Right cardiac atrium (tissue), 5 donors: ENCODE measurements at regions not wholly inside any gene's neighbourhood (a gene's known extent, or its start where the extent isn't known, plus 50 kb on each side); places are given as distances from the start of the nearest gene placed in this dataset.

Experiments used
- ATAC-seq, 2 donors: fragments of 200-7000 bp; cut with Tn5 transposase; one replicate each; pipeline versions ENCODE4 v1.8.0 to v1.9.1; 2020; ENCODE audit warnings: moderate library complexity in 2 of 2, mild to moderate bottlenecking in 1 of 2
- DNase-seq, 3 donors: peaks; one replicate each; pipeline ENCODE4 v3.0.0-alpha.2; 2020
- H3K27ac ChIP-seq: one replicate; pipeline ENCODE4 v1.5.1; 2013; ENCODE audit warnings: mild to moderate bottlenecking, low read length, control low read depth, moderate library complexity
- H3K27me3 ChIP-seq: one replicate; pipeline ENCODE4 v1.6.1; 2013; ENCODE audit not compliant: control insufficient read depth, insufficient read depth
- H3K4me1 ChIP-seq: one replicate; pipeline ENCODE4 v1.6.1; 2013; ENCODE audit warnings: low read length; ENCODE audit not compliant: control insufficient read depth, insufficient read depth
- H3K4me3 ChIP-seq: one replicate; pipeline ENCODE4 v1.5.1; 2013; ENCODE audit warnings: low read length, control low read depth
- H3K9me3 ChIP-seq: one replicate; pipeline ENCODE4 v1.6.1; 2013; ENCODE audit warnings: low read length; ENCODE audit not compliant: control insufficient read depth
- WGBS: extraction: QIAGEN DNeasy Blood & Tissue Kit; methylation state at CpG from one replicate; pipeline ENCODE4 v1.1.7; 2013; 5-methylcytosine and 5-hydroxymethylcytosine counted together
- intact Hi-C, 4 donors: fragments of 100-400 bp; cut with DNase I; formaldehyde crosslinking; loops; one replicate each; pipeline versions ENCODE4 v1.11.0 to v1.14.0; 2022 to 2023
- donor health status: healthy with polysubstance abuse.
- donor health status: DM: no; HTN: yes; CAD: no.
- donor health status: DM: no; HTN: no; CAD: no.
- donor health status: DM: no; HTN: yes; CAD: no; lungs with severe emphysema.
- donor health status: DM: yes; HTN: yes; CAD: no.

DNA sequence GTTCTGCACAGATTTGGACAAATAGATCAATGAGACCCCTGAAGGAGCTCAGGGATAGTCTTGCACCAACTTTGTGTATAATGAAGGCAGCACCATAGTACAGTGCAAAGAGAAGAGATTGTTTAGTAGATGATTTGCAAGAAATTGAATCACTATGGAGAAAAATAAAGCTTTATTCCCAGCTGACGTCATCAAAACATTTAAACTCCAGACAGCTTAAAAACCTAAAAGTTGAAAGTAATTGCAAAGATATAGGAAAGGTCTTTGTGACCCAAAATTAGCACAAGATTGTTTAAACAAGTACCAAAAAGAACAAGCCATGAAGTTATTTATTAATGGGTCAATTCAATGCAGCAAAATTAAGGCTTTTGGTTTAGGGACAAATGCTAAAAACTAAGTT is 88.8 kb upstream of the BACE2 start:
- Histone ChIP-seq H3K4me1 (no peaks in the 10 kb centered on the region), H3K27me3 (no peaks in the 10 kb centered on the region), H3K9me3 (no peaks in the 10 kb centered on the region), H3K4me3 (no peak overlapping the region), H3K27ac (no peak overlapping the region)
- intact Hi-C loops, result no loop called here
- WGBS, result 78% methylated on average over 1 of the region's 1 CpG
- DNase-seq, result no peak
- no peak for ATAC-seq

DNA sequence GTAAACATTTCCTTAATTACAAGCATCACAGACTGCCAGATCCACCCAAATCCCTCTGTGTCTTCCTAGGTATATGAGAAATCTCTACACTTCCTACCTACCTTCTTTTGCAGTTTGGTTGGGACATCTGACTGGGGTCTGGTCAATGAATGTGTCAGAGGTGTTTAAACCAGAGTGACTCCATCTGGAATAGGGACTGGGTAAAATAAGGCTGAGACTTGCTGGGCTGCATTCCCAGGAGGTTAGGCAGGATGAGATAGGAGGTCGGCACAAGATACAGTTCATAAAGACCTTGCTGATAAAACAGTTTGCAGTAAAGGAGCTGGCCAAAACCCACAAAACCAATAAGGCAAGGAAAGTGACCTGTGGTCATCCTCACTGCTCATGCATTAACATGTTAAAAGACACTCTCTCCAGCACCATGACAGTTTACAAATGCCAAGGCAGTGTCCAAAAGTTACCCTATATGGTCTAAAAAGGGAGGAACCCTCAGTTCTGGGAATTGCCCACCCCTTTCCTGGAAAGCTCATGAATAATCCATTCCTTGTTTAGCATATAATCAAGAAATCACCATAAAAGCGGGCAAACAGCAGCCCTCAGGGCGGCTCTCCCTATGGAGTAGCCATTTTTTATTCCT is 87.4 kb upstream of the BACE2 start:
- no peaks in the 10 kb centered on the region for H3K9me3 ChIP-seq
- DNase-seq, result no peak
- no peaks in the 10 kb centered on the region for H3K27me3 ChIP-seq
- no peak overlapping the region for H3K27ac ChIP-seq
- H3K4me3 ChIP-seq, result no peak overlapping the region
- peak in 1 of 2 donors; percentile 55 for ATAC-seq
- WGBS, result 66% methylated on average over 3 of the region's 3 CpGs
- intact Hi-C loops, result no loop called here
- H3K4me1 ChIP-seq, result no peaks in the 10 kb centered on the region

GRCh38 chr21:41086569-41086968 is 81.4 kb upstream of the BACE2 start:
- Histone ChIP-seq H3K27me3 (no peaks in the 10 kb centered on the region), H3K4me1 (no peaks in the 10 kb centered on the region), H3K4me3 (no peak overlapping the region), H3K9me3 (no peaks in the 10 kb centered on the region), H3K27ac (no peak overlapping the region)
- WGBS, result 82% methylated on average over 5 of the region's 5 CpGs
- no peak for DNase-seq
- intact Hi-C loops, result no loop called here
- ATAC-seq, result no peak

DNA sequence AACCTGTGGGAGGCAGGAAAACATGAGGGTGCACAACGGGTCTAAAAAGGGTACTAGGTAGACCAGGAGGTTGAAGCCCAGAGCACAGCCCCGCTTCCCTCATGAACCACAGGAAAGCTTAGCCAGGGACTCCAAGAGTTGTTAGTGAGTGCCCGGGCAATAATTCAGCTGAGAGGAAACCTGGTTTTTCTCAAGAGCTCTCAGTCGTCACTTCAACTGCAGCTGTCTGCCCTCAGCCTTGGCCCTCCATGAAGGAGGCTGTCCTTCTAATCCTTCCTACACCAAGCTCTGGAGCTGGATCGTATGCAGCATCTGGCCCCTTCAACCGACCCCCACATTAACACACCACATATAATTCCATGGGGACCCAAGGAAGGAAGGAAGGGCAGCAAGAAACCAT is 77.0 kb upstream of the BACE2 start:
- H3K27me3 ChIP-seq, result no peaks in the 10 kb centered on the region
- DNase-seq (no peak), ATAC-seq (no peak)
- H3K27ac ChIP-seq, result no peak overlapping the region
- no peaks in the 10 kb centered on the region for H3K4me1 ChIP-seq
- intact Hi-C loops, result no loop called here
- no peak overlapping the region for H3K4me3 ChIP-seq
- 45% methylated on average over 6 of the region's 6 CpGs for WGBS
- H3K9me3 ChIP-seq, result no peaks in the 10 kb centered on the region

- intact Hi-C loops, result no loop called here
Observed at GRCh38 chr21:41091616-41092015, 76.3 kb upstream of the BACE2 start.

GRCh38 chr21:41092312-41092711 is 75.6 kb upstream of the BACE2 start:
- no peak overlapping the region for H3K4me3 ChIP-seq
- WGBS, result 92% methylated on average over 7 of the region's 7 CpGs
- H3K9me3 ChIP-seq, result no peaks in the 10 kb centered on the region
- H3K27me3 ChIP-seq, result no peaks in the 10 kb centered on the region
- DNase-seq, result no peak
- intact Hi-C loops, result no loop called here
- no peak for ATAC-seq
- no peaks in the 10 kb centered on the region for H3K4me1 ChIP-seq
- H3K27ac ChIP-seq, result no peak overlapping the region

More at GRCh38 chr21:41091616-41092015, 76.3 kb upstream of the BACE2 start:
- 51% methylated on average over 2 of the region's 2 CpGs for WGBS
- Histone ChIP-seq H3K4me3 (no peak overlapping the region), H3K9me3 (no peaks in the 10 kb centered on the region), H3K4me1 (no peaks in the 10 kb centered on the region), H3K27me3 (no peaks in the 10 kb centered on the region), H3K27ac (no peak overlapping the region)
- DNase-seq (no peak), ATAC-seq (no peak)

DNA sequence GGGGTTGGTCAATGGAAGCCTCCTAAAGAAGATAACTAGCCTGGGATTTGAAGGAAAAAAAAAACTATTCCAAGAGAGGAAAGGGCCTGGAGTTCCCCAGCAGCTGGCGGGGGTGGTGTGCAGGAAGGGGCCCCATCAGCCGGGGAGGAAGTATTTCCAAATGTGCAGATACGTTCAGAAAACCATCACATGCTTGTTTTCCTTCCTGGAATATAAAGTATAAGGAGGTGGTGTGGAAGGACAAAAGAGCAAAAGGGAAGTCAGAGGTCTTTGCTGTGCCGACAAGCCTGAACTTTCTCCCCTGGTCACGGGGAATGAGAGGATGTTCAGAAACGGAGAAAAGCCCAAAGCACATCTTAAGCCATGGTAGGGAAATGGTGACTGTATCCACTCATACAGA is 72.0 kb upstream of the BACE2 start:
- Histone ChIP-seq H3K9me3 (peaks cover 2% of the 10 kb centered on the region), H3K27me3 (no peaks in the 10 kb centered on the region), H3K4me3 (no peak overlapping the region), H3K27ac (no peak overlapping the region), H3K4me1 (no peaks in the 10 kb centered on the region)
- ATAC-seq (peak; percentile 80 to 90), DNase-seq (peak in 2 of 3 donors; percentile 39 to 75)
- intact Hi-C loops, result no loop called here
- 25% methylated on average over 6 of the region's 6 CpGs for WGBS

GRCh38 chr21:41098076-41098475 is 69.9 kb upstream of the BACE2 start:
- Histone ChIP-seq H3K27me3 (no peaks in the 10 kb centered on the region), H3K27ac (no peak overlapping the region), H3K4me3 (no peak overlapping the region), H3K4me1 (no peaks in the 10 kb centered on the region), H3K9me3 (peaks cover 2% of the 10 kb centered on the region)
- 85% methylated on average over 1 of the region's 1 CpG for WGBS
- ATAC-seq (no peak), DNase-seq (no peak)
- intact Hi-C loops, result no loop called here

DNA sequence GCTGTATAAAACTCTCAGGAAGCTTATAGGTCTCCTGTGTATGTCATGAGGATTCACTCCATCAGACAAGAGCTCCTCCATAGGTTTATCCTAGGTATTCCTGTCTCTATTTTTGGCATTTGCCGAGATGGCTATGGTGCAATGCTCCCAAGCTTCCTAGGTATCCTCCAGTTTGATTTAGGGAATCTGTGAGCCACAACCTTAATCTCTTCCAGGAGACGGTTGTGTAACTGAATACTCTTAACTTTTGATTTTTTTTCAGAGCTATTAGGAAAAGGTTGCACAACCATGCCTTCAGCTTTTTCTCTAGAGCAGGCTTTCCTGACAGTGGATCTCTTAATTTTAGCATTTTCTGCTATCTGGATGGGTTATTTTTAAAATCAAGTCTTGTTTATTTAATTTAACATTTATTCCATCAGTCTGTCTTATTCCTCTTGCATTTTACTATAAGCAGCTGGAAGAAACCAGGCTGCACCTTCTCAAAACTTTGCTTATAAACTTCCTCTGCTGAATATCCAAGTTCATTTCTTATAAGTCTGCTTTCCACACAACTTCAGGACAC is 69.4 kb upstream of the BACE2 start:
- Histone ChIP-seq H3K27me3 (no peaks in the 10 kb centered on the region), H3K27ac (no peak overlapping the region), H3K9me3 (peaks cover 2% of the 10 kb centered on the region), H3K4me3 (no peak overlapping the region), H3K4me1 (no peaks in the 10 kb centered on the region)
- ATAC-seq (no peak), DNase-seq (no peak)
- 54% methylated on average over 2 of the region's 2 CpGs for WGBS
- intact Hi-C loops, result no loop called here

DNA sequence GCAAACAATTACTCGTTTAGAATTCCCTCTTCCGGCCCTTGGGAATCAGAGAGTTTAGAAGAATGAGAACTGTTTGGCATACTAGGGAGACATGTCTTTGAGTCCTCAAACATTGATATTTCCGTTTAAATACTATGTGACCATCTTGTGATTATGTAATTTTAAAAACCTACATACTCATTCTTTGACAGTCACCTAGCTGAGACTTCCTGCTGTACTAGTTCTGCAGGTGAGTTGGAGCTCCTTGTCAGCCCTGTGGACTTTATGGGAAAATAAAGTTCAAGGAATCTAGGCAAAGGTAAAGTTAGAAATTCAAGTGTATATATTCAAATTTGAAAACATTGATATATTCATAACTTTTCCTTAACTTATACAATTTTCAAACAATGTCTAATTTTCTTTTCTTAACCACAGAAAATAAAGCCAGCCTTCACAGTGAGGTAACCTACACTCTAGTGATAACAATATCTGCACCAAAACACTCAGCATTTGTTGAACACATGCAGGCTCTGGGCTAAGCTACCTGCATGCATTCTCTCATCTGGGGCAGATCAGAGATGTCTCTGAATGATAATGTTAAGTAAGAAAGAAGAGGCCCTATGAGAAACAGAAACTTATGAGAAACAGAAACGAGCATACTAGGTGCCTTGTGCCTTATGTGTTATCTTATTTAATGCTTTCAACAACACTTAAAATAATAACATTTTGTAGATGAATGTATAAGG is 67.0 kb upstream of the BACE2 start:
- DNase-seq, result no peak
- ATAC-seq, result no peak
- intact Hi-C loops, result no loop called here
- Histone ChIP-seq H3K9me3 (peaks cover 2% of the 10 kb centered on the region), H3K4me1 (no peaks in the 10 kb centered on the region), H3K27me3 (no peaks in the 10 kb centered on the region), H3K4me3 (no peak overlapping the region), H3K27ac (no peak overlapping the region)
- 78% methylated on average over 4 of the region's 4 CpGs for WGBS

DNA sequence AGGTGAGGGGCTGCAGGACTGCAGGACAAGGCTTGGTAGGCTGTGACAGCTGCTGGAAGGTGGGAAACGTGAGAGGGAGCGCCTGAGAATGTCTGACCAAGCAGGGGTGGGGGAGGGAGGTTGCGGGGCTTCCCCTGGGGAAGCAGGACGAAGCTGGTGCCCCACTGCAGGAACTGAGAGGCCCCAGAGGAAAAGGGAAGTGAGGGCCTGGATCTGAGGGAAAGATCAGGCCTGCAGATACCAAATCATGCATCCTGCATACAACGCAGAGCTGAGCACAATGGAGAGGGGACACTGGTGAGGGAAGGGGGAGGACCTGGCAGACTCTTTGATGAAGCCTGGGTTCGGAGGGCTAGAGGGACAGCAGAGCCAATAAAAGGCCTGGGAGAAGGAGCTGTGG is 65.7 kb upstream of the BACE2 start:
- H3K4me3 ChIP-seq, result no peak overlapping the region
- no peaks in the 10 kb centered on the region for H3K27me3 ChIP-seq
- no peak overlapping the region for H3K27ac ChIP-seq
- no peaks in the 10 kb centered on the region for H3K4me1 ChIP-seq
- DNase-seq (no peak), ATAC-seq (peak in 1 of 2 donors; percentile 14)
- WGBS, result 31% methylated on average over 6 of the region's 6 CpGs
- peaks cover 2% of the 10 kb centered on the region for H3K9me3 ChIP-seq
- intact Hi-C loops, result no loop called here
